ENCODE measurements at regions not wholly inside any gene's neighbourhood (a gene's known extent, or its start where the extent isn't known, plus 50 kb on each side); places are given as distances from the start of the nearest gene placed in this dataset.

- Histone ChIP-seq H4K91ac (ENCODE audit: insufficient read length, low read depth, low read length) (no peak overlapping the region), H2AFZ (ENCODE audit: low read length) (no peak overlapping the region), H3K27me3 (ENCODE audit: insufficient read depth, low read length) (no peaks in the 10 kb centered on the region), H2BK15ac (ENCODE audit: low read depth, low read length) (no peak overlapping the region), H3K4me2 (ENCODE audit: insufficient read depth, insufficient read length, low read length) (no peak overlapping the region), H3K79me2 (ENCODE audit: insufficient read depth, low read length) (no peaks in the 10 kb centered on the region), H2BK12ac (ENCODE audit: insufficient read length, low read depth, low read length) (no peak overlapping the region), H3K9me3 (ENCODE audit: control insufficient read depth, low read depth, low read length) (peaks cover 5% of the 10 kb centered on the region), H2BK5ac (ENCODE audit: insufficient read length, low read length) (no peak overlapping the region), H3K56ac (ENCODE audit: insufficient read length, low read depth, low read length) (no peak overlapping the region), H3K18ac (ENCODE audit: insufficient read length, low read depth, low read length) (no peak overlapping the region), H3K4ac (ENCODE audit: low read depth, low read length) (no peak overlapping the region), H3K9ac (ENCODE audit: extremely low read depth, insufficient read length, low read length) (no peak overlapping the region), H3K27ac (ENCODE audit: insufficient read length, low read depth, low read length) (no peak overlapping the region), H4K5ac (ENCODE audit: insufficient read length, low read depth, low read length) (no peak overlapping the region), H2AK5ac (ENCODE audit: insufficient read length, low read length) (no peak overlapping the region), H4K8ac (replicated peaks; ENCODE audit: insufficient read length, low read depth, low read length) (no peak overlapping the region), H3K4me1 (ENCODE audit: insufficient read depth, low read length) (no peaks in the 10 kb centered on the region; the same call in 1 of the 2 replicates), H2BK20ac (ENCODE audit: low read depth, low read length, poor library complexity, severe bottlenecking) (no peak overlapping the region), H3K14ac (ENCODE audit: insufficient read depth, low read length) (no peak overlapping the region), H3T11ph (ENCODE audit: low read length) (no peak overlapping the region), H3K23me2 (ENCODE audit: insufficient read length, low read depth, low read length, poor library complexity, severe bottlenecking) (no peaks in the 10 kb centered on the region), H3K79me1 (ENCODE audit: insufficient read depth, low read depth, low read length, poor library complexity, severe bottlenecking) (no peaks in the 10 kb centered on the region), H3K23ac (ENCODE audit: insufficient read length, low read depth, low read length) (no peak overlapping the region), H4K20me1 (ENCODE audit: control insufficient read depth, insufficient read depth, insufficient read length) (no peaks in the 10 kb centered on the region), H2BK120ac (ENCODE audit: low read depth, low read length, poor library complexity, severe bottlenecking) (no peak overlapping the region)
- DNase-seq: no peak
- Mint-ChIP-seq H3K4me1 (peaks cover 23 to 27% of the 10 kb centered on the region in 2 experiments), H3K27ac (no peak overlapping the region), H3K36me3 (ENCODE audit: insufficient read depth in 1 of 3, low read depth in 3 of 3) (peaks cover 0 to 11% (median 0%) of the 10 kb centered on the region in 3 experiments; a peak in 1 of 7 replicates), H3K9me3 (peaks cover 12 to 15% of the 10 kb centered on the region in 2 experiments), H3K4me3 (no peak overlapping the region), H3K27me3 (ENCODE audit: low read depth) (peaks cover 13% of the 10 kb centered on the region)
- no peak for TF ChIP-seq CTCF (conservative IDR thresholded peaks at IDR 0.05)
- no CpG with 5 or more reads among the region's 5 CpGs for WGBS (ENCODE audit: extremely low coverage, insufficient read length, low lambda C conversion rate)
Observed at GRCh38 chr16:50479771-50480170, 68.4 kb upstream of the NKD1 start.

All from H9 (cell line).